ENCODE measurements at regions not wholly inside any gene's neighbourhood (a gene's known extent, or its start where the extent isn't known, plus 50 kb on each side); places are given as distances from the start of the nearest gene placed in this dataset.

GRCh38 chr2:122263746-122264145, 508.3 kb downstream of the TSN start:
- TF ChIP-seq CTCF (IDR thresholded peaks at IDR 0.05; ENCODE audit: insufficient read depth, low read depth, low read length) (no peak), EZH2 (IDR thresholded peaks at IDR 0.05; ENCODE audit: insufficient read depth, low read length) (no peak)
